Lung (tissue), 11 donors: ENCODE measurements at regions not wholly inside any gene's neighbourhood (a gene's known extent, or its start where the extent isn't known, plus 50 kb on each side); places are given as distances from the start of the nearest gene placed in this dataset.
"Not testable (repeated sequence)": the region's sequence is repeated elsewhere in the genome, so short reads cannot be mapped to it uniquely, and the experiment has no call there.

Experiments
- ATAC-seq: fragments of 200-7000 bp; cut with Tn5 transposase; one replicate; pipeline ENCODE4 v1.9.1; 2020; ENCODE audit warnings: moderate number of reproducible peaks; ENCODE audit not compliant: insufficient read depth, low FRiP score
- DNase-seq, 3 donors: peaks; one replicate each; pipeline ENCODE4 v3.0.0-alpha.2; 2013 to 2017
- H3K27ac ChIP-seq, 2 donors: one replicate each; pipeline ENCODE4 v1.5.1; 2013; ENCODE audit warnings: mild to moderate bottlenecking in 2 of 2, moderate library complexity in 2 of 2, control low read depth in 1 of 2, inconsistent platforms in 1 of 2, low read depth in 1 of 2, low read length in 1 of 2
- H3K27me3 ChIP-seq, 3 donors: one replicate each; pipeline ENCODE4 v1.5.1; 2013; ENCODE audit warnings: low read length in 2 of 3; ENCODE audit not compliant: control insufficient read depth in 3 of 3, insufficient read depth in 3 of 3
- H3K36me3 ChIP-seq, 4 donors: one replicate each; pipeline ENCODE4 v1.5.1; 2013; ENCODE audit warnings: low read length in 4 of 4, mild to moderate bottlenecking in 1 of 4, moderate library complexity in 1 of 4; ENCODE audit not compliant: control insufficient read depth in 4 of 4, insufficient read depth in 4 of 4
- H3K4me1 ChIP-seq, 5 donors: one replicate each; pipeline ENCODE4 v1.5.1; 2013; ENCODE audit warnings: low read length in 5 of 5, mild to moderate bottlenecking in 2 of 5, moderate library complexity in 1 of 5; ENCODE audit not compliant: control insufficient read depth in 5 of 5, insufficient read depth in 5 of 5
- H3K4me3 ChIP-seq: one replicate; pipeline ENCODE4 v1.5.1; 2013; ENCODE audit warnings: mild to moderate bottlenecking, control low read depth, moderate library complexity
- H3K9ac ChIP-seq, 2 donors: one replicate each; pipeline ENCODE4 v1.5.1; 2013; ENCODE audit warnings: low read length in 2 of 2, control low read depth in 1 of 2; ENCODE audit not compliant: insufficient read depth in 1 of 2
- H3K9me3 ChIP-seq, 4 donors: one replicate each; pipeline ENCODE4 v1.5.1; 2013; ENCODE audit warnings: low read length in 3 of 4, mild to moderate bottlenecking in 1 of 4, moderate library complexity in 1 of 4; ENCODE audit not compliant: control insufficient read depth in 4 of 4, insufficient read depth in 3 of 4
- CTCF ChIP-seq: IDR thresholded peaks from 2 replicates; pipeline ENCODE4 v1.5.1; 2012; ENCODE audit warnings: mild to moderate bottlenecking; ENCODE audit errors: control extremely low read depth, extremely low read depth
- WGBS, 2 donors: extraction: QIAGEN DNeasy Blood & Tissue Kit; methylation state at CpG; one replicate each; pipeline ENCODE4 v1.1.7; 2013; 5-methylcytosine and 5-hydroxymethylcytosine counted together
- donor health status: control.
- donor health status: control.
- donor health status: Bipolar disorder and iron deficiency.
- donor health status: healthy.
- donor health status: DM: yes; HTN: yes; CAD: no.

- no peak for ATAC-seq
- no peak overlapping the region for H3K27ac ChIP-seq
- H3K4me3 ChIP-seq = no peak overlapping the region
- no peak overlapping the region for H3K9ac ChIP-seq
- TF ChIP-seq CTCF = no peak
- no peaks in the 10 kb centered on the region for H3K9me3 ChIP-seq
- H3K4me1 ChIP-seq = no peaks in the 10 kb centered on the region
- no peak for DNase-seq
- H3K36me3 ChIP-seq = no peaks in the 10 kb centered on the region
- H3K27me3 ChIP-seq = no peaks in the 10 kb centered on the region
Measured at GRCh38 chr2:144759746-144760145, 239.8 kb upstream of the ZEB2 start.

GRCh38 chr2:144758196-144758595, 238.3 kb upstream of the ZEB2 start:
- not testable (repeated sequence) for H3K9me3 ChIP-seq, H3K4me1 ChIP-seq, ATAC-seq, H3K27ac ChIP-seq, H3K36me3 ChIP-seq, H3K27me3 ChIP-seq, H3K4me3 ChIP-seq, DNase-seq, H3K9ac ChIP-seq

GRCh38 chr2:144753416-144753815, 233.5 kb upstream of the ZEB2 start:
- WGBS, 2 donors = 78 to 86% methylated on average over 3 of the region's 3 CpGs
- Histone ChIP-seq H3K9ac (peak overlapping the region in 1 of 2 donors; percentile 15), H3K27ac (no peak overlapping the region), H3K36me3 (no peaks in the 10 kb centered on the region), H3K4me1 (peaks cover 0 to 5% (median 0%) of the 10 kb centered on the region in 5 donors), H3K27me3 (no peaks in the 10 kb centered on the region), H3K9me3 (peaks cover 0 to 4% (median 2%) of the 10 kb centered on the region in 4 donors), H3K4me3 (no peak overlapping the region)
- TF ChIP-seq CTCF = no peak
- peak in 2 of 3 donors; percentile 62 to 63 for DNase-seq
- no peak for ATAC-seq

- Histone ChIP-seq H3K27me3 (no peaks in the 10 kb centered on the region), H3K9me3 (peaks cover 0 to 13% (median 5%) of the 10 kb centered on the region in 4 donors), H3K4me3 (no peak overlapping the region), H3K27ac (no peak overlapping the region), H3K4me1 (peaks cover 0 to 5% (median 0%) of the 10 kb centered on the region in 5 donors), H3K36me3 (no peaks in the 10 kb centered on the region), H3K9ac (no peak overlapping the region)
- 94 to 98% methylated on average over 3 of the region's 3 CpGs for WGBS, 2 donors
- ATAC-seq = no peak
- no peak for TF ChIP-seq CTCF
- no peak for DNase-seq
Measured at GRCh38 chr2:144751142-144751905, 231.4 kb upstream of the ZEB2 start.
